Left cardiac atrium (tissue), 4 donors: ENCODE measurements at regions not wholly inside any gene's neighbourhood (a gene's known extent, or its start where the extent isn't known, plus 50 kb on each side); places are given as distances from the start of the nearest gene placed in this dataset.

Experiments
- ATAC-seq, 2 donors: fragments of 200-7000 bp; cut with Tn5 transposase; one replicate each; pipeline ENCODE4 v1.9.1; 2020; ENCODE audit warnings: mild to moderate bottlenecking in 2 of 2, moderate library complexity in 2 of 2
- DNase-seq: peaks from one replicate; pipeline ENCODE4 v3.0.0-alpha.2; 2020
- intact Hi-C, 2 donors: fragments of 100-400 bp; cut with DNase I; formaldehyde crosslinking; loops; one replicate each; pipeline versions ENCODE4 v1.14.1 to v1.15.1; 2022 to 2023
- donor health status: DM: no; HTN: yes; CAD: no.
- donor health status: DM: no; HTN: yes; CAD: no; lungs with severe emphysema.
- donor health status: DM: yes; HTN: yes; CAD: no.
- donor health status: Dilated cardiomyopathy.

- intact Hi-C loops = no loop called here
- DNase-seq = peak; percentile 70
- ATAC-seq = peak; percentile 89 to 96
These were observed 118.2 kb upstream of the KIT start for GRCh38 chr4:54539500-54540029.

DNA sequence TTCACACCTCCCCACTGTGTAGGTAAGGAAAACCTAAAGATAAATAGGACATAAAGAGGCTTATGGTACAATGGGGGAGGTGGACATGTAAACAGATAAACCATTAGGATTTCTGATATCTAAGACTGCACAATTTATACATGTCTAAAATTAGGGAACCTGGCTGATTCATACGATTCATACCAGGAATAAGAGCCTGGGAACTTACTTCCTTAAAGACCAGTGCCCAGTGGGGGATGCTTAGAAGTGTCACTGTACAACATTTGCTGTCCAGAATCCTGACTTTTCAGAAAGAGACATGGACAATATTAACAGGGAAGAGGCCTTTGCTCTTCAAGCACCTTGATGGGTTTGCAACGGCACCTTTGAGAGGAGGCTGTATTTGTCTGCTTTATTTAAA lies 116.8 kb upstream of the KIT start:
- intact Hi-C loops = no loop called here
- ATAC-seq (no peak), DNase-seq (no peak)

DNA sequence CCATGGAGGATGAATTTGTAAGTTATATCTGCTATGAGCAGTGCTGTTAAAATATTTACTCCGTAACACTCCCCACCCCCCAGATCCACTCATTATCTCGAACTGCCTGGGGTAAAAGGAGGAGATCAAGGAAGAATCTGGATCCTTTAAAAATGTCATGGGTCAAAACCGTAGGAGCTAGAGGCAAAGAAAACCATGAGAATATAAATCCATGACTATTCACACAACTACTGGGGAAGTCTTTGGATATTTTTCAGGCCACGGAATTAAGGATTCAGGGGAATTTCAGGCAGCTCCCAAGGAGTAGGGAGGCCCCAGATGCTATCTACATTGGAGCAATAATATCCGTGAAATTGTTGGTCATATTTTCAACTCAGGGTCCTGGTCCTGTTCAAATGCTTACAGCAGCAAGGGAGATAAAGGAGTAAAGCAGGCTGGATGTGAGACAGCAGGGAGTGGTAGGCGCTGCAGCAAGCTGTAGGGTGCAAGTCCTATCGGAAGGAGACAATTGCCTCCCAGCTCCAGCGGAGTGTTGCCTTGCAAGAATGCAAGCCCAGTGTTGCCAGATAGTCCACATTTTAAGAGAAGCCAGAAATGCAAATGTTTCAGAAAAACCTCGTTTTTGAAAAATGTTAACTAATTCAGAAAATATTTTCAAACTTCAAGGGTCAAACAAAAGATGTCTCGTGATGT lies 116.2 kb upstream of the KIT start:
- intact Hi-C loops = no loop called here
- DNase-seq (no peak), ATAC-seq (no peak)

DNA sequence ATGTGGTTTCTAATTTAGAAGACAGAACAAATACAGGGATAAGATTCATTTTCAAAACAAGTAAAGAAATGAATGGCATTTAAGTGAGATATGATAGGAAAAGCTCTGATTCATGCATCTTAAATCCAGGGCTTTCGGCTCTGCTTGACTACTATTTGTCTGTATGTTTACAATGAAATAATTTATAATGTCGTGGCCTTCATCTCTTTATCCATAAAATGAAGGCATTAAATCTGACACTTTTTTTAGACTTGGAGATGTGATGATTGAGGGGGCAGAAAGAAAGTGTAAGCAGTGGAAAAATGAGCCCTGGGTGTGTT lies 115.7 kb upstream of the KIT start:
- intact Hi-C loops = no loop called here
- no peak for DNase-seq
- no peak for ATAC-seq

- DNase-seq (no peak), ATAC-seq (no peak)
- intact Hi-C loops = no loop called here
These were observed 115.2 kb upstream of the KIT start for GRCh38 chr4:54542540-54543041.

DNA sequence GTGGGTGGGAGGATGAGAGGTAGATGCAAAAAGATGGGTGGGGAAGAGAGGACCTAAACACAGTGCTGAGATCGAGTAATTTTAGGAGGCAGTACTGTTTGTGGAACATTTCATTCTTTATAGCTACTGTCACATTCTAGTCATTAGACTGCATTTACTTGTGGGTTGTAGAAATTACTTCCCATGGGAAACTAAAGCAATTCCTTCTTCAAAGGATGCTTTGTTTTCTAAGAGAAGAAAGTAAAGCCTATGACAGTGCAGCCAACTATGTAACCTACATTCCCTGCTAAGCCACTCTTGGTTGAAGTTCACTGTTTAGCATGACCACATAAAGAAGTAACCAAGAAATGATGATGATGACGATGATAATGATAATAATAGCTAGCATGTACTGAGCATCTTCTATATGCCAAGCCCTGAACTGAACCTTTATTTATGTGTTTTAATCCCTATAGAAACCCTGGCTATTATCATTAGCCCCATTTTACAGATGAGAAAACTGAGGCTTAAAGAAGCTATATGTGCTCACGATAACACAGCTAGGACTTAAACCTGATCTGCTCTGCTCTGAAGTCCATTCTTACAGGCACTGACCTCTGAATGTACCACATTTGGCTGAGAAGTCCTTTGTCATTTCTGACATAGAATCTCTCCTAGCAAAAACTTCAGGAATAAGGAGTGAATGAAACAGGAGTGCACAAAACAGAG lies 114.5 kb upstream of the KIT start:
- intact Hi-C loops = no loop called here
- ATAC-seq (no peak), DNase-seq (no peak)

DNA sequence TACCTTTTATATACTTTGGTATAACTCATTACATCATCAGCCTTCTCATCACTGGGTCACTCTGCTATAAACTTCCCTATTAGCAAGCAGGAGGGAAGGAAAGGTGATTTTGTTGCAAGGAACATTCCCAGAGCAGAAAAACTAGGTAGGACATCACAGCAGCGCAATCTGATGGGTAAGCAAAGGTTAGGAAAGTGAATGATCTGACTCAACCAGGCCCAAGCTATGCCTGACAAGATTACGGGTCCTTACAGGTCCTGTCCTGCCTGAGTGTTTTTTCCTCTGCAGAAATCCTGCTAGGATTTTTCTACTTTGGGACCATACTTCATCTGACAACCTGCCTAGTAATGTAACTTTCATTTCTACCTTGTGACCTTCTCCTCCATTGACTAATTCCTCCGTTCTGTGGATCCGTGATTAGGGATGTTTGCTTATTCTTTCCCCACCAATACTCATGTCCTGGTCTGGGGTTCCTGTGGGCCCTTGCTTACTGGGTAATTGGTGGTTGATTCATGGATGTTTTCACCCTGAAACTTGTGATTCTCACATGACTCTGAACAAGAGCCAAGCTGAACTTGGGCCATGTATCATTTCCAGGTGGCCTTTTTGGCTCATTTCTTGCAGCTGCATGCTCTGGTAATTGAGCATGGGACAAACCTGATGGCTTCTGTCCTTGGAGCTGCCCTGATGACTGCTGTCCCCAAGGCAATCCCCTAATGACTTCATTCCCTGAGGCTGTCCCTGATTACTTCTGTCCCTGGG lies 111.9 kb upstream of the KIT start:
- no peak for ATAC-seq
- intact Hi-C loops = no loop called here
- no peak for DNase-seq

GRCh38 chr4:54547299-54548097 lies 110.3 kb upstream of the KIT start:
- ATAC-seq (no peak), DNase-seq (no peak)
- intact Hi-C loops = no loop called here

GRCh38 chr4:54548098-54548620 lies 109.6 kb upstream of the KIT start:
- DNase-seq (no peak), ATAC-seq (no peak)
- intact Hi-C loops = no loop called here

DNA sequence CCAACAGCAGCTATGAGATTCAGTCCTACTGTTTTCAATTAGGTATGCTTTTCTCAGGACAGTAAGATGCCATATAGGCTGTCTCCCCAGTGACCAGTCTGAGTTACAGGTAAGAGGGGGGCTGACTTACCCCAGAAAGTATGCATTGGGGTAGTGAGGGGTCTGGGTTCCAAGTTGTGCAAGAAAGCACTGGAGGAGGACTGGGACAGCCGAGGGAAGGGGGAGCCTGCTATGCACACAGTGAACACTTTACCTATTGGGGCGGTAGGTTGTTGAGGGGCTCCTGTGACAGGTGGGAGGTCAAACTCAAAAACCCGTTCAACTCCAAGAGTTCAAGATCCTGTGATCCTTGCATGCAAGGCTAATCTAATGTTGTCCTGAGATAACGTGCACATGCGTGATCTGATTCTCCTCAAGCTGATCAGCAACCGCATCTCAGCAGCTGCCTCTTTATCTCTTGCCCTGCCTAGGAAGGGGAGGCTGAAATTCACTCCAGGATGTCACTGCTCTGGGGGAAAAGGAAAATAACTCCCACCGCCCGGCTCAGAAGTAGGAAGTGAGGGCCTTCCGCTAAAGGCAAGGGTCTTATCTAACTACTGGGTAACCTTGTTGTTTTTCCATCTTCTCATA lies 108.8 kb upstream of the KIT start:
- DNase-seq (no peak), ATAC-seq (no peak)
- intact Hi-C loops = no loop called here

DNA sequence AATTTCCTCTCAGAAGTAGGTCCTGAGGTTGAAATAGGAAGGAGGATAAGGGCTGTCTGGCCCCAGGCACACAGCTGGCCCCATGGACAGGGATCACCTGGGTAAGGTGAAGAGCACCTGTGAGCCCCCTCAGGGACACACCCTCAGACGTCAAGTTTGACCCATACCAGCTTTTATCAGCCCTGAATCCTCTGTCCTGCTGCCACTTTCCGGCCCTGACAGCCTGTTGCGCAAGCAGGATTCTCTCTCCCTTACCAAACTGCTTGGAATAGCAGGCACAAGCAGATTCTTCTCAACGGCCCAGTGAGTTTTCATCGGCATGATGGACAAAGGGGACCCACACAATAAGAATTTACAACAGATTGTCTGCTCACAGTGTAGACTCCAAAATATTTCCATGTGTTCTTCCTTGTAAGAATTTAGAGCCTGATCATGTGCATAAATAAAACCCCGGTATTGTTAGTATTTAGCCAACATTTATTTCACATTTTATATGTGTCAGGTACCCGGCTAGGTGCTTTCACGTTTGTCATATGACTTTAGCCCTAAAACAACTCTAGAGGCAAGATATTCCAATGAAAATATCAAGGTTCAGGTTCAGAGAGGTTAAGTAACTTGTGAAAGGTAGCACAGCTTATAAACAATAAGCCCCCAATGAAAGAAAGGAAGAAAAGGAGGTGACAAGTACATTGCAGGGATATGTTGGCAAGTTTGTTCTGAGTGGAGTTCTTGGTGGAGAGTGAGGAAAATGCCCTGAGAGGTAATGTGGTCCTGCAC lies 107.2 kb upstream of the KIT start:
- ATAC-seq = no peak
- no peak for DNase-seq
- intact Hi-C loops = no loop called here

GRCh38 chr4:54553001-54553400 lies 104.8 kb upstream of the KIT start:
- intact Hi-C loops = no loop called here
- DNase-seq = no peak
- no peak for ATAC-seq

- intact Hi-C loops = no loop called here
- ATAC-seq (no peak), DNase-seq (no peak)
These were observed 103.3 kb upstream of the KIT start for GRCh38 chr4:54554339-54554990.

DNA sequence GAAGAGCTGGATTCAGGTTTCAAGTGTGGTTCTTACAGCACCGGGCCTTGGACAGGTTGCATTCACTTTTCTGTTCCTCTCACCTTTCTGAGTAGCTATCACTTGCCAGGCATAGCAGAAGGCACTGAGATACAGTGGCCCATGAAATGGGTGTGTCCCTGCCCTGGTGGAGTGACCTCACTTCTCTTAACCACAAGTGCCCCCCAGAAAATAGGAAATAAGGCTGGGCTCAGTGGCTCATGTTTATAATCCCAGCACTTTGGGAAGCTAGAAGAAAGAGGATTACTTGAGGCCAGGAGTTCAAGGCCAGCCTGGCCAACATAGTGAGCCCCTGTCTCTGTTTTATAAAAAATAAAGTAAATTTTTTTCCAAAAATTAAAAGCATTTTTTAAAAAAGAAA lies 101.7 kb upstream of the KIT start:
- intact Hi-C loops = no loop called here
- DNase-seq = no peak
- ATAC-seq = no peak

- intact Hi-C loops = no loop called here
- no peak for ATAC-seq
- DNase-seq = no peak
These were observed 101.2 kb upstream of the KIT start for GRCh38 chr4:54556587-54556986.

- DNase-seq (no peak), ATAC-seq (no peak)
- intact Hi-C loops = no loop called here
These were observed 98.7 kb upstream of the KIT start for GRCh38 chr4:54558889-54559677.

GRCh38 chr4:54560513-54560912 lies 97.2 kb upstream of the KIT start:
- intact Hi-C loops = no loop called here
- no peak for DNase-seq
- no peak for ATAC-seq
